SK-N-SH (cell line): ENCODE measurements at regions not wholly inside any gene's neighbourhood (a gene's known extent, or its start where the extent isn't known, plus 50 kb on each side); places are given as distances from the start of the nearest gene placed in this dataset.

Experiments used
- CTCF ChIA-PET: fragments of 300-600, 350-600 bp; formaldehyde crosslinking; extraction: SDS; loops from one replicate; lab custom pipeline; 2021; lab: Yijun Ruan, JAX
- POLR2A ChIA-PET: fragments of 350-600 bp; sonication (Branson Sonifier 250); formaldehyde crosslinking; extraction: SDS; loops from one replicate; lab custom pipeline; 2020; ENCODE audit warnings: antibody characterized with exemption, inconsistent platforms; lab: Yijun Ruan, JAX
- DNase-seq: peaks from one replicate; pipeline ENCODE4 v3.0.0; 2012
- H2AFZ ChIP-seq: fragments of 200-600 bp; sonication (generic); 2 replicates; pipeline ENCODE4 v1.8.1; 2016; ENCODE audit warnings: antibody characterized with exemption, mild to moderate bottlenecking, low read depth
- H3F3A ChIP-seq: fragments of 200-600 bp; sonication (generic); replicated peaks from 2 replicates; pipeline ENCODE3; 2016; ENCODE audit warnings: antibody characterized with exemption, mild to moderate bottlenecking; ENCODE audit not compliant: insufficient read depth
- H3K27ac ChIP-seq, 2 experiments: fragments of 200-500 bp in 1 of 2; fragments of 200-600 bp in 1 of 2; sonication (Bioruptor generic) in 1 of 2; sonication (generic), shearing (Covaris generic) in 1 of 2; 2 replicates each; pipeline versions ENCODE4 v1.5.1 to v1.6.1; 2014 to 2016; ENCODE audit warnings: low read depth in 2 of 2, inconsistent platforms in 1 of 2, low read length in 1 of 2, mild to moderate bottlenecking in 1 of 2, mixed read lengths in 1 of 2
- H3K27me3 ChIP-seq: fragments of 200-600 bp; sonication (generic), shearing (Covaris generic); 2 replicates; pipeline ENCODE4 v1.6.1; 2016; ENCODE audit warnings: mixed run types; ENCODE audit not compliant: insufficient read depth
- H3K36me3 ChIP-seq, 2 experiments: fragments of 200-500 bp in 1 of 2; fragments of 200-600 bp in 1 of 2; sonication (Bioruptor generic) in 1 of 2; sonication (generic) in 1 of 2; replicated peaks in 1 of 2; 2 replicates each; pipeline versions ENCODE3 to v1.5.1; 2014 to 2016; ENCODE audit warnings: low read length in 1 of 2, mild to moderate bottlenecking in 1 of 2; ENCODE audit not compliant: insufficient read depth in 2 of 2, control insufficient read depth in 1 of 2
- H3K4me1 ChIP-seq, 2 experiments: fragments of 200-500 bp in 1 of 2; fragments of 200-600 bp in 1 of 2; sonication (Bioruptor generic) in 1 of 2; sonication (generic), shearing (Covaris generic) in 1 of 2; 2 replicates each; pipeline versions ENCODE4 v1.5.1 to v1.6.1; 2014 to 2016; ENCODE audit warnings: low read depth in 1 of 2, low read length in 1 of 2, mixed run types in 1 of 2; ENCODE audit not compliant: insufficient read depth in 2 of 2, control insufficient read depth in 1 of 2
- H3K4me2 ChIP-seq: fragments of 200-600 bp; sonication (generic), shearing (Covaris generic); 2 replicates; pipeline ENCODE4 v1.6.1; 2017; ENCODE audit warnings: mixed run types
- H3K4me3 ChIP-seq, 2 experiments: fragments of 200-500 bp in 1 of 2; fragments of 200-600 bp in 1 of 2; sonication (Bioruptor generic) in 1 of 2; sonication (generic), shearing (Covaris generic) in 1 of 2; 2 replicates each; pipeline versions ENCODE4 v1.5.1 to v1.8.1; 2014 to 2016; ENCODE audit warnings: low read depth in 2 of 2, inconsistent platforms in 1 of 2, low read length in 1 of 2, mild to moderate bottlenecking in 1 of 2, mixed read lengths in 1 of 2, moderate library complexity in 1 of 2
- H3K79me2 ChIP-seq: fragments of 200-600 bp; sonication (generic); 2 replicates; pipeline ENCODE4 v1.8.1; 2017; ENCODE audit warnings: mild to moderate bottlenecking; ENCODE audit not compliant: insufficient read depth
- H3K9ac ChIP-seq: fragments of 200-600 bp; sonication (generic); 2 replicates; pipeline ENCODE4 v1.6.1; 2017; ENCODE audit warnings: mixed run types
- H3K9me2 ChIP-seq: fragments of 200-600 bp; sonication (generic); 2 replicates; pipeline ENCODE4 v1.6.1; 2017; ENCODE audit warnings: mixed run types
- H3K9me3 ChIP-seq: fragments of 200-600 bp; sonication (generic); 2 replicates; pipeline ENCODE4 v1.6.1; 2017; ENCODE audit warnings: mixed run types, mild to moderate bottlenecking, moderate library complexity
- H4K20me1 ChIP-seq: fragments of 200-600 bp; sonication (generic); 2 replicates; pipeline ENCODE4 v1.6.1; 2017; ENCODE audit warnings: mild to moderate bottlenecking, mixed run types; ENCODE audit not compliant: insufficient read depth
- CHD2 ChIP-seq: fragments of 150-350 bp; IDR thresholded peaks from 2 replicates; pipeline ENCODE4 v1.6.1; 2018; ENCODE audit warnings: low read length; ENCODE audit not compliant: partially characterized antibody
- ELF1 ChIP-seq: IDR thresholded peaks from 2 replicates; pipeline ENCODE4 v1.4.0; 2012
- EP300 ChIP-seq, 2 experiments: IDR thresholded peaks; 2 replicates each; pipeline versions ENCODE4 v1.4.0 to v1.6.1; 2012; ENCODE audit warnings: borderline replicate concordance in 1 of 2, low read depth in 1 of 2, low read length in 1 of 2
- EZH2phosphoT487 ChIP-seq: fragments of 200-600 bp; sonication (generic); IDR thresholded peaks from 2 replicates; pipeline ENCODE4 v1.6.1; 2017; ENCODE audit warnings: low read depth, mixed run types, mild to moderate bottlenecking, antibody characterized with exemption, moderate library complexity, borderline replicate concordance
- FOSL2 ChIP-seq: IDR thresholded peaks from 2 replicates; pipeline ENCODE4 v1.4.0; 2012; ENCODE audit warnings: low read depth, mild to moderate bottlenecking, moderate library complexity, borderline replicate concordance
- FOXJ3 ChIP-seq: sonication (generic); formaldehyde crosslinking; IDR thresholded peaks from 2 replicates; pipeline ENCODE4 v1.5.1; 2020; ENCODE audit warnings: mild to moderate bottlenecking, missing genetic modification reagents
- NFIC ChIP-seq: IDR thresholded peaks from 2 replicates; pipeline ENCODE4 v1.4.0; 2012; ENCODE audit warnings: borderline replicate concordance
- POLR2AphosphoS5 ChIP-seq: IDR thresholded peaks from 2 replicates; pipeline ENCODE4 v1.6.1; 2012; ENCODE audit warnings: low read depth, low read length
- RAD21 ChIP-seq: IDR thresholded peaks from 2 replicates; pipeline ENCODE4 v1.6.1; 2012; ENCODE audit warnings: mild to moderate bottlenecking, low read length
- RCOR1 ChIP-seq: fragments of 150-350 bp; IDR thresholded peaks from 2 replicates; pipeline ENCODE4 v1.6.1; 2017; ENCODE audit warnings: antibody characterized with exemption, low read length
- REST ChIP-seq: IDR thresholded peaks from 2 replicates; pipeline ENCODE4 v1.6.1; 2012; ENCODE audit warnings: mild to moderate bottlenecking, low read depth, low read length, moderate library complexity
- RFX5 ChIP-seq: IDR thresholded peaks from 2 replicates; pipeline ENCODE4 v1.6.1; 2012; ENCODE audit warnings: mild to moderate bottlenecking, improper control_type of control experiment, low read length
- TCF12 ChIP-seq: IDR thresholded peaks from 2 replicates; pipeline ENCODE4 v1.4.0; 2012
- TEAD4 ChIP-seq: IDR thresholded peaks from 2 replicates; pipeline ENCODE4 v1.4.0; 2012; ENCODE audit warnings: mild to moderate bottlenecking, borderline replicate concordance; ENCODE audit not compliant: insufficient read depth
- USF1 ChIP-seq: IDR thresholded peaks from 2 replicates; pipeline ENCODE4 v1.4.0; 2012; ENCODE audit warnings: low read depth, borderline replicate concordance
- USF2 ChIP-seq: fragments of 150-350 bp; IDR thresholded peaks from 2 replicates; pipeline ENCODE4 v1.6.1; 2017; ENCODE audit warnings: antibody characterized with exemption, low read length, low read depth, borderline replicate concordance
- YY1 ChIP-seq: IDR thresholded peaks from 2 replicates; pipeline ENCODE4 v1.4.0; 2012; ENCODE audit warnings: low read depth, mild to moderate bottlenecking
- WGBS: methylation state at CpG from one replicate; pipeline ENCODE4 v1.1.6; 2017; ENCODE audit warnings: low lambda C conversion rate; 5-methylcytosine and 5-hydroxymethylcytosine counted together

GRCh38 chr21:31536138-31536537 is 123.4 kb upstream of the SOD1 start:
- no peak overlapping the region for H3K4me3 ChIP-seq
- TF ChIP-seq TCF12 (no peak), YY1 (no peak), EZH2phosphoT487 (no peak), REST (no peak), ELF1 (no peak), TEAD4 (no peak), POLR2AphosphoS5 (no peak), RAD21 (no peak), USF1 (no peak), FOXJ3 (CRISPR knock-in tag) (no peak), RCOR1 (no peak), CHD2 (no peak), NFIC (no peak), EP300 (IDR thresholded peaks at IDR 0.05; ENCODE audit: borderline replicate concordance in 1 of 2, low read depth in 1 of 2, low read length in 1 of 2) (no peak), RFX5 (no peak)
- no peak overlapping the region for H3K4me2 ChIP-seq
- H3K36me3 ChIP-seq: no peaks in the 10 kb centered on the region
- no peak overlapping the region for H3K9ac ChIP-seq
- no peak overlapping the region for H2AFZ ChIP-seq
- H3K27me3 ChIP-seq: no peaks in the 10 kb centered on the region
- H3K4me1 ChIP-seq: peaks cover 0 to 13% of the 10 kb centered on the region in 2 experiments; a peak in 2 of 4 replicates
- H3K9me2 ChIP-seq: no peaks in the 10 kb centered on the region
- no peak overlapping the region for H3K27ac ChIP-seq
- 80% methylated on average over 7 of the region's 8 CpGs for WGBS
- ChIA-PET POLR2A (no interaction called here), CTCF (no interaction called here)
- no peaks in the 10 kb centered on the region for H3K79me2 ChIP-seq
- no peaks in the 10 kb centered on the region for H3K9me3 ChIP-seq
- DNase-seq: no peak
- no peaks in the 10 kb centered on the region for H3F3A ChIP-seq
- H4K20me1 ChIP-seq: no peaks in the 10 kb centered on the region

- H3K9me3 ChIP-seq: no peaks in the 10 kb centered on the region
- H3K79me2 ChIP-seq: no peaks in the 10 kb centered on the region
- no peak overlapping the region for H3K4me3 ChIP-seq
- H4K20me1 ChIP-seq: no peaks in the 10 kb centered on the region
- H3K27ac ChIP-seq: peak overlapping the region in 1 of 2 experiments; percentile 82; a peak in 1 of 4 replicates
- H3K36me3 ChIP-seq: no peaks in the 10 kb centered on the region
- no peaks in the 10 kb centered on the region for H3K9me2 ChIP-seq
- H3K4me2 ChIP-seq: no peak overlapping the region
- H3K9ac ChIP-seq: no peak overlapping the region
- no peaks in the 10 kb centered on the region for H3K27me3 ChIP-seq
- no peak overlapping the region for H2AFZ ChIP-seq
- DNase-seq: no peak
- CTCF ChIA-PET: interaction anchor here (1.3 kb wide), 1 partner anchor 27 kb away, joined by 4 read pairs; no protein-coding TSS in a partner anchor
- WGBS: 83% methylated on average over 1 of the region's 1 CpG
- POLR2A ChIA-PET: no interaction called here
- H3F3A ChIP-seq: no peaks in the 10 kb centered on the region
- peaks cover 0 to 30% of the 10 kb centered on the region in 2 experiments; a peak in 2 of 4 replicates for H3K4me1 ChIP-seq
- TF ChIP-seq YY1: no peak
- no peak for TF ChIP-seq RFX5
- no peak for TF ChIP-seq ELF1
- TF ChIP-seq USF2: no peak
- TF ChIP-seq FOSL2: no peak
- TF ChIP-seq REST: no peak
Observed at GRCh38 chr21:31531967-31532366, 127.5 kb upstream of the SOD1 start.
